ENCODE measurements at regions not wholly inside any gene's neighbourhood (a gene's known extent, or its start where the extent isn't known, plus 50 kb on each side); places are given as distances from the start of the nearest gene placed in this dataset.
"Not testable (repeated sequence)": the region's sequence is repeated elsewhere in the genome, so short reads cannot be mapped to it uniquely, and the experiment has no call there.

DNA sequence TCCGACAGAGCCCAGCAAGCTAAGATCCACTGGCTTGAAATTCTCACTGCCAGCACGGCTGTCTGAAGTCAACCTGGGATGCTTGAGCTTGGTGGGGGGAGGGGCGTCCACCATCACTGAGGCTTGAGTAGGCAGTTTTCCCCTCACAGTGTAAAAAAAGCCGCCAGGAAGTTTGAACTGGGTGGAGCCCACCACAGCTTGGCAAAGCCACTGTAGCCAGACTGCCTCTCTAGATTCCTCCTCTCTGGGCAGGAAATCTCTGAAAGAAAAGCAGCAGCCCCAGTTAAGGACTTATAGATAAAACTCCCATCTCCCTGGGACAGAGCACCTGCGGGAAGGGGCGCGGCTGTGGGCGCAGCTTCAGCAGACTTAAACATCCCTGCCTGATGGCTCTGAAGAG is 68.7 kb upstream of the LIPC start:
- in situ Hi-C loops (cut with HindIII; ENCODE audit: low pct_unique_long_range_greater_than_20kb, low sequenced_read_pairs); DNase-seq (ENCODE audit: low read depth, low spot score): not testable (repeated sequence)

DNA sequence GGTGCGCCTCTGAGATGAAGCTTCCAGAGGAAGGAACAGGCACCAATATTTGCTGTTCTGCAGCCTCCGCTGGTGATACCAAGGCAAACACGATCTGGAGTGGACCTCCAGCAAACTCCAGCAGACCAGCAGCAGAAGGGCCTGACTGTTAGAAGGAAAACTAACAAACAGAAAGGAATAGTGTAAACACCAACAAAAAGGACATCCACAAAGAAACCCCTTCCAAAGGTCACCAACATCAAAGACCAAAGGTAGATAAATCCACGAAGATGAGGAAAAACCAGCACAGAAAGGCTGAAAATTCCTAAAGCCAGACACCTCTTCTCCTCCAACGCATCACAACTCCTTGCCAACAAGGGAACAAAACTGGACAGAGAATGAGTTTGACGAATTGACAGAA is 68.1 kb upstream of the LIPC start:
- in situ Hi-C loops (cut with HindIII; ENCODE audit: low pct_unique_long_range_greater_than_20kb, low sequenced_read_pairs); DNase-seq (ENCODE audit: low read depth, low spot score): not testable (repeated sequence)

DNA sequence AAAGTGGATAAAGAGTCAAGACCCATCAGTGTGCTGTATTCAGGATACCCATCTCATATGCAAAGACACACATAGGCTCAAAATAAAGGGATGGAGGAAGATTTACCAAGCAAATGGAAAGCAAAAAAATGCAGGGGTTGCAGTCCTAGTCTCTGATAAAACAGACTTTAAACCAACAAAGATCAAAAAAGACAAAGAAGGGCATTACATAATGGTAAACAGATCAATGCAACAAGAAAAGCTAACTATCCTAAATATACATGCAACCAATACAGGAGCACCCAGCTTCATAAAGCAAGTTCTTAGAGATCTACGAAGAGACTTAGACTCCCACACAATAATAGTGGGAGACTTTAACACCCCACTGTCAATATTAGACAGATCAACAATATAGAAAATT is 66.7 kb upstream of the LIPC start:
- in situ Hi-C loops (cut with HindIII; ENCODE audit: low pct_unique_long_range_greater_than_20kb, low sequenced_read_pairs); DNase-seq (ENCODE audit: low read depth, low spot score): not testable (repeated sequence)

DNA sequence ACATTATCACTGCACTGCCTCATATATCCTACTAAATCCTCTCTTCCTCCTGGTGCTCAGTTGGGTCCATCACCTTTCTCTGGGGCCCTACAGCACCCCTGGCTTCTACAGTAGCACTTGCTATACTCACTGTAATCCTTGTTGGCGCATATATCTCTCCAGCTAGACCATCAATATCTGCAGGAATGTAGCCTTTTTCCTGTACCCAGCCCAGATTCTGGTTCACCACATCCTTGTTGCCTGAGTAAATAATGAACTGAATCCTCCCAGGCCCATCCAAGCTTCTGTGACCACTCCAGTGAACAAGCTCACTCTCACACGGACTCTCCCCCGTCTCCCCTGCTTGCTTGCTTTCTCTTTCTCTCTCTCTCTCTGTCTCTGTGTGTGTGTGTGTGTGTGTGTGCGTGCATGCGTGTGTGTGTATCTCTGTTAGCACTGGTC is 62.5 kb upstream of the LIPC start:
- DNase-seq (ENCODE audit: low read depth, low spot score): no peak
- in situ Hi-C loops (cut with HindIII; ENCODE audit: low pct_unique_long_range_greater_than_20kb, low sequenced_read_pairs): no loop called here

DNA sequence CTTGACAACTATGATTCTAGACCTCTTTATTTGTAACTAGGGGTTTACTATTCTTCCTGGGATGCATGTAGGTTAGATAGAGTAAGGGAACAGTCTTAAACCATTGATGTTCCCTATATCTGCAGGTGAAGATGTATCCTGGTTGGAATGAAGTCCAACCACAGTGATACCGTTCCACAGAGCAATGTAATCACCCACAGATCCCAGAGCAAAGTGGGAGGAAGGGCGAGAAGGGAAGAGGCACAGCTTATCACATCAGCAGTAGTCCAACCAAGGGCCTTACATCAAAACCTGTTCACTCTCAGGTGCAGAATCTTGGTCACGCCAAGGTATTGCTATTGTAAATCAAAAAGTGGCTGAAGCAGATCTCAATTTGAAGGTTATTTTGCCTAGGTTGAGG is 61.8 kb upstream of the LIPC start:
- in situ Hi-C loops (cut with HindIII; ENCODE audit: low pct_unique_long_range_greater_than_20kb, low sequenced_read_pairs): no loop called here

DNA sequence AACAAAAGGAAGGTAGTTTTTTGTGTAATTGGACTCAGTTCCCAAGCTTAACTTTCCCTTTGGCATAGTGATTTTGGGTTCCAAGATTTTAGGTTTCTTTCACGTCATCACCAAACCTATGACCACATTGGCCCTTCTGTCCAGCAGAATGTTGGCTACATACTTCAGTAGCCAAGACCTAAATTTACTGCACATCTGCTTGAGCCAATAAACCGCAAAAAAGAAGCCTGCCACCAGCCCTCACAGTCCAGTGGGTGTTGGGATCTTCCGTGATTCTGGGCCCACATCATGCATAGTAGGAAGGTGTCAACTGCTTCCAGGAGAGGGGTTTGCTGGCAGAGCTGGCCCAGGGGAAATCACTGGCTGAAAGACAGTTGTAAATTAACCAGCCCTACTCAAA is 57.6 kb upstream of the LIPC start:
- no peak for DNase-seq (ENCODE audit: low read depth, low spot score)
- in situ Hi-C loops (cut with HindIII; ENCODE audit: low pct_unique_long_range_greater_than_20kb, low sequenced_read_pairs): no loop called here

More for the DNA sequence above, 61.8 kb upstream of the LIPC start:
- no peak for DNase-seq (ENCODE audit: low read depth, low spot score)

DNA sequence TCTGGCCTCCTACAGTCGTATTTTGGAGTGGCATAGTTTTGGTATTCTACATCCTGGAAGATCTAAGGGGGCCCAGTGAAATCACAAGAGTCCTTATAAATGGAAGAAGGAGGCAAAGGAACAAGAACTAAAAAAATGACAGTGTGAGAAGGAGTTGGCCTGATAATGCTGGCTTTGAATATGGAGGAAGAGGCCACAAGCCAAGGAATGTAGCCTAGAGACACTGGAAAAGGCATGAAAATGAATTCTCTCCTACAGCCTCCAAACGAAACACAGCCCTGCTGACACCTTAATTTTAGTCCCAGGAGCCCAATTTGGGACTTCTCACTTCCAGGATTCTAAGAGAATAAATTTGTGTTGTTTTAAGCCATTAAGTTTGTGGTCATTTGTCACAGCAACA is 54.6 kb upstream of the LIPC start:
- DNase-seq (ENCODE audit: low read depth, low spot score): no peak
- in situ Hi-C loops (cut with HindIII; ENCODE audit: low pct_unique_long_range_greater_than_20kb, low sequenced_read_pairs): no loop called here

DNA sequence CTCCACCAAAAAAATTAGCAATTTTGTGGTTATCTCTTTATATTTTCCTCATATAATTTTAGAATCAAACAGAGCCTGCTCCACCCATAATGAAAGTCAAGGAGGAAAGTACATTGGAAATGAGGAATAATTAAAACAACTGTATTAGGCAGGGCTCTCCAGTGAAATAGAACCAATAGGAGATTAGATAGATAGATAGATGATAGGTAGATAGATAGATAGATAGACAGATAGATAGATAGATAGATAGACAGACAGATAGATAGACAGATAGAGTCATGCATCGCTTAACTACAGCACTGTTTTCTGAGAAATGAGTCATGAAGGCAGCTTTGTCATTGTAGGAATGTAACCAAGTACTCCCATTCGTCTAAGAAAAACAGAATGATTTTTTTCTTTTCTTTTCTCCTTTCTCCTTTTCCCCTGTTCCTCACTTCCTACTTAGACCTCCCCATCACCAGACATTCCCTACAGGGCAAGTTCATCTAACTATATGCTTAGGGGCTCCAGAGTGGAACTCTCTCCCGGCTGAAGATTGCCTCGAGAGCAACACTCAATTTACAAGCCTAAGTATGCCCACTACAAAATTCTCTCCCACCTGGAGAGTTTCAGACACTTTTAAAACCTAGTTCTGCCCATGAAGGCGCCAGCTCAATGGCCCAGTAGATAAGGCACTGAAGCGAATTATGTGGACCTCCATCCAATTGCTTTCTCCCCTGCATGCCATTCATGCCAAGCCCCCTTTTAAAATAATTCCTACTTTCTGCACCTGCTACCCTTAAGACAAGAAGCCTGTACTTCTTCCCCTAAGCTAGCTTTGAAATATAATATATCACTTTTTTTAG is 53.3 kb upstream of the LIPC start:
- DNase-seq (ENCODE audit: low read depth, low spot score): no peak
- in situ Hi-C loops (cut with HindIII; ENCODE audit: low pct_unique_long_range_greater_than_20kb, low sequenced_read_pairs): no loop called here

DNA sequence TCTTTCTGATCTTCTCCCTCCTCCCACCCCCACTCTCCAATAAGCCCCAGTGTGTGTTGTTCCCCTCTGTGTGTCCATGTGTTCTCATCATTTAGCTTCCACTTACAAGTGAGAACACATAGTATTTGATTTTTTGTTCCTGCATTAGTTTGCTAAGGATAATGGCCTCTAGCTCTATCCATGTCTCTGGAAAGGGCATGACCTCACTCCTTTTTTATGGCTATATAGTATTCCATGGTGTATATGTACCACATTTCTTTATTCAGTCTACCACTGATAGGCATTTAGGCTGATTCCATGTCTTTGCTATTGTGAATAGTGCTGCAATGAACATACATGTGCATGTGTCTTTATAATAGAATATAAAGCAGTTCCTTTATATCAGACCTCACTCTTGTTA is 52.3 kb upstream of the LIPC start:
- DNase-seq (ENCODE audit: low read depth, low spot score); in situ Hi-C loops (cut with HindIII; ENCODE audit: low pct_unique_long_range_greater_than_20kb, low sequenced_read_pairs): not testable (repeated sequence)

DNA sequence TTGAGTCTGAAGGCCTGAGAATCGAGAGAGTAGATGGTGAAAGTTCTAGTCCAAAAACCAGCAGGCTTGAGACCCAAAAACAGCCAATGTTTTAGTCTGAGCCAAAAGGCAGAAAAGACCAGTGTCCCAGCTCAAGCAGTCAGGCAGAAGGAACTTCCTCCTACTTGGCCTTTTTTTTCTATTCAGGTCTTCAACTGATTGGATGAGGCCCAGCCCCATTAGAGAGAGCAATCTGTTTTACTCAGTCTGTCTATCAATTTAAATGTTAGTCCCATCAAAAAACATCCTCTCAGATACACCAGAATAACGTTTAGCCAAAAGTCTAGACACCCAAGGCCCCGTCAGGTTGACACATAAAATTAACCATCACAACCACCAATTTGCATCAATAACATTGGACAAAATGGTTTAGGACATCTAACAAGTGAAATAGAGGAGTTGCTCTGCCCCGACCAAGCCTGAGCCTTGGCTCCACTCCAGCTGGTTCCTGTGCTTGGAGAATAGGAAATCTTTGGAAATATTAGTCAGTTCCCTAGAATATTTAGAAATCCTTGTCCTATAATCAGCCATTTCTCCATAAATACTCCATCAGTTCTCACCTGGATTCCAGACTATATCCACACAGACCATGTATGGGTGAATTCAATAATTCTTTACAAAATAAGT is 51.4 kb upstream of the LIPC start:
- in situ Hi-C loops (cut with HindIII; ENCODE audit: low pct_unique_long_range_greater_than_20kb, low sequenced_read_pairs): no loop called here
- no peak for DNase-seq (ENCODE audit: low read depth, low spot score)

DNA sequence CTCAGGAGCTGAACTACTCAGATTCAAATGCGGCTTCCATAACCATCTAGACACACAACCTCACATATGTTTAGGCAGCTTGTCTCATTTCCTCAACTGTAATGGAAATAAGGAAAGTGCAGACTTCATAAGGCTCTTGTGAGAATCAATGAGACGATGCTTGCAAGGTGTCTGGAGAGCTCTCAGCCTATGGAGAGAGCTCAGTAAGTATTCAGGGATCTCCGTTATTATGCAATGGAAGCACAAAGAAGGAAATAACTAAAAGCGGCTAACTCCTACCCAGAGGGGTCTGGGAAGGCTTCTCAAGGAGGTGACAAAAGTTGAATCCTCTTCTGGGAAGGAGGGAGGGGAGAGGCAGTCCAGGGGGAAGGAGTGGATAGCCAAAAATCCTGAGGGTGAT is 50.1 kb upstream of the LIPC start:
- DNase-seq (ENCODE audit: low read depth, low spot score): no peak
- in situ Hi-C loops (cut with HindIII; ENCODE audit: low pct_unique_long_range_greater_than_20kb, low sequenced_read_pairs): no loop called here
